HepG2 (cell line): ENCODE measurements at regions not wholly inside any gene's neighbourhood (a gene's known extent, or its start where the extent isn't known, plus 50 kb on each side); places are given as distances from the start of the nearest gene placed in this dataset.

Experiments used
- AGO1 ChIP-seq: fragments of 200-400 bp; formaldehyde crosslinking; IDR thresholded peaks from 2 replicates; pipeline ENCODE4 v1.6.1; 2017; ENCODE audit warnings: mild to moderate bottlenecking, low read depth, low read length, moderate library complexity; ENCODE audit not compliant: poor library complexity, severe bottlenecking
- BCL3 ChIP-seq: sonication (generic); formaldehyde crosslinking; IDR thresholded peaks from 2 replicates; pipeline ENCODE4 v1.5.1; 2020; ENCODE audit warnings: mild to moderate bottlenecking, missing genetic modification reagents, moderate library complexity
- CENPX ChIP-seq: sonication (generic); formaldehyde crosslinking; IDR thresholded peaks from 2 replicates; pipeline ENCODE4 v1.9.0; 2021; ENCODE audit warnings: mild to moderate bottlenecking, missing genetic modification reagents, moderate library complexity
- ETV5 ChIP-seq: IDR thresholded peaks from 2 replicates; pipeline ENCODE4 v1.6.1; 2018; ENCODE audit warnings: missing biosample characterization, missing genetic modification reagents, inconsistent platforms, borderline replicate concordance
- FOXP4 ChIP-seq: sonication (generic); formaldehyde crosslinking; IDR thresholded peaks from 2 replicates; pipeline ENCODE4 v1.4.0; 2020; ENCODE audit warnings: missing genetic modification reagents
- GFI1 ChIP-seq: sonication (generic); formaldehyde crosslinking; IDR thresholded peaks from 2 replicates; pipeline ENCODE4 v1.5.0; 2020; ENCODE audit warnings: missing genetic modification reagents, mild to moderate bottlenecking, borderline replicate concordance
- HNF4G ChIP-seq, 2 experiments: sonication (generic) in 1 of 2; formaldehyde crosslinking in 1 of 2; IDR thresholded peaks; 2 replicates each; pipeline versions ENCODE4 v1.4.0 to v1.6.1; 2011 to 2020; ENCODE audit warnings: borderline replicate concordance in 2 of 2, low read depth in 2 of 2, mild to moderate bottlenecking in 2 of 2, low read length in 1 of 2, missing genetic modification reagents in 1 of 2, moderate library complexity in 1 of 2
- MAFF ChIP-seq: IDR thresholded peaks from 2 replicates; pipeline ENCODE4 v1.6.1; 2011; ENCODE audit warnings: low read depth, low read length, improper control_type of control experiment
- MLXIP ChIP-seq: sonication (generic); formaldehyde crosslinking; IDR thresholded peaks from 2 replicates; pipeline ENCODE4 v1.9.0; 2021; ENCODE audit warnings: missing genetic modification reagents, borderline replicate concordance
- MZF1 ChIP-seq: sonication (generic); formaldehyde crosslinking; IDR thresholded peaks from 2 replicates; pipeline ENCODE4 v1.8.1; 2023; ENCODE audit warnings: mild to moderate bottlenecking, missing genetic modification reagents, borderline replicate concordance
- NFYB ChIP-seq: sonication (generic); formaldehyde crosslinking; IDR thresholded peaks from 2 replicates; pipeline ENCODE4 v1.4.0; 2020; ENCODE audit warnings: missing genetic modification reagents
- NR2C2 ChIP-seq: sonication (generic); formaldehyde crosslinking; IDR thresholded peaks from 2 replicates; pipeline ENCODE4 v1.4.0; 2020; ENCODE audit warnings: missing genetic modification reagents, mild to moderate bottlenecking, moderate library complexity, borderline replicate concordance
- POLR2G ChIP-seq: fragments of 200-400 bp; formaldehyde crosslinking; IDR thresholded peaks from 2 replicates; pipeline ENCODE4 v1.6.1; 2018; ENCODE audit warnings: mild to moderate bottlenecking, low read depth, low read length, moderate library complexity
- TBX2 ChIP-seq: sonication (generic); formaldehyde crosslinking; IDR thresholded peaks from 2 replicates; pipeline ENCODE4 v1.5.0; 2020; ENCODE audit warnings: missing genetic modification reagents, mild to moderate bottlenecking, borderline replicate concordance
- TCF7 ChIP-seq: sonication (generic); IDR thresholded peaks from 2 replicates; pipeline ENCODE4 v1.6.1; 2016; ENCODE audit warnings: antibody characterized with exemption, low read depth
- TEAD3 ChIP-seq: optimal IDR thresholded peaks from 2 replicates; pipeline ENCODE3; 2016; ENCODE audit warnings: borderline replicate concordance
- U2AF1 ChIP-seq: fragments of 200-400 bp; formaldehyde crosslinking; optimal IDR thresholded peaks from 2 replicates; pipeline ENCODE3; 2017; ENCODE audit warnings: mild to moderate bottlenecking, low read depth, low read length
- ZNF224 ChIP-seq: sonication (generic); formaldehyde crosslinking; IDR thresholded peaks from 2 replicates; pipeline ENCODE4 v1.5.0; 2020; ENCODE audit warnings: mild to moderate bottlenecking, missing genetic modification reagents
- ZNF512 ChIP-seq: sonication (generic); formaldehyde crosslinking; IDR thresholded peaks from 2 replicates; pipeline ENCODE4 v1.4.0; 2020; ENCODE audit warnings: mild to moderate bottlenecking, missing genetic modification reagents
- ZNF850 ChIP-seq: sonication (generic); formaldehyde crosslinking; conservative IDR thresholded peaks from 2 replicates; pipeline ENCODE4 v1.9.0; 2021; ENCODE audit warnings: mild to moderate bottlenecking, missing genetic modification reagents
- ZSCAN9 ChIP-seq: IDR thresholded peaks from 2 replicates; pipeline ENCODE4 v1.6.1; 2016; ENCODE audit warnings: borderline replicate concordance

- TF ChIP-seq MLXIP (CRISPR knock-in tag) (no peak), AGO1 (no peak), FOXP4 (CRISPR knock-in tag) (no peak), POLR2G (no peak), CENPX (CRISPR knock-in tag) (no peak), NR2C2 (0 out of 2 replicates have a peak, but pooled peaks have one; percentile 32), NFYB (no peak), TCF7 (peak; percentile 33; the same call in 1 of the 2 replicates), MZF1 (CRISPR knock-in tag) (no peak), GFI1 (CRISPR knock-in tag) (peak; percentile 54; the same call in 1 of the 2 replicates), ZSCAN9 (no peak), ZNF512 (no peak), TEAD3 (CRISPR knock-in tag) (peak; percentile 15), HNF4G (IDR thresholded peaks at IDR 0.05; ENCODE audit: borderline replicate concordance, low read depth, low read length) (peak; percentile 20; the same call in 1 of the 2 replicates), HNF4G (CRISPR knock-in tag; IDR thresholded peaks at IDR 0.05; ENCODE audit: borderline replicate concordance, low read depth) (no peak), ETV5 (CRISPR knock-in tag) (no peak), TBX2 (peak; percentile 65; the same call in 1 of the 2 replicates), U2AF1 (no peak), ZNF224 (CRISPR knock-in tag) (no peak), ZNF850 (CRISPR knock-in tag) (no peak), MAFF (no peak), BCL3 (CRISPR knock-in tag) (no peak)
Observed at GRCh38 chr1:47507881-47508701, 70.2 kb downstream of the FOXD2 start (continued).
